Skin of body (tissue), 1 donor: ENCODE measurements at regions not wholly inside any gene's neighbourhood (a gene's known extent, or its start where the extent isn't known, plus 50 kb on each side); places are given as distances from the start of the nearest gene placed in this dataset.

Source experiments
- DNase-seq: peaks from one replicate; lab custom pipeline; 2025; lab: John Stamatoyannopoulos, UW

DNA sequence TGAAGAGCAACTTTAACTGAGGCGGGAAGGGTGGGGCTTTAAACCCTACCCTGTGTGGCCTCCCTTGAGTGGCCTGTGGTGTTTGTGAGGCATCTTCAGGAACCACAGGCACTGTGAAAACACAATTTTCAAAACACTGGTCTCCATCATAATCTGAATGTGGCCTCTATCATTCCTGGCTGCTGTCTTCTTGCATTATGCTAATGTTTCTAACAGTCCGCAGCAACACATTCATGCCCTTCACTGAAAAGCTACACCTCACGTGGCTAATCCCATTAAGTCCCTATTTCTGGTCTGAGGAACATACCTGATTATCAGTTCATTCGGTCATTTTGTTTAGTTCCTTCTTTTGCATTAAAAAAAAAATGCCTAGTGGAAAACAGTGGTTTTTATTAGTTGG, 94.6 kb downstream of the F11 start:
- DNase-seq = no peak

- DNase-seq = no peak
Measured at GRCh38 chr4:186351668-186352194, 85.7 kb downstream of the F11 start.

GRCh38 chr4:186348433-186348832, 82.4 kb downstream of the F11 start:
- no peak for DNase-seq

DNA sequence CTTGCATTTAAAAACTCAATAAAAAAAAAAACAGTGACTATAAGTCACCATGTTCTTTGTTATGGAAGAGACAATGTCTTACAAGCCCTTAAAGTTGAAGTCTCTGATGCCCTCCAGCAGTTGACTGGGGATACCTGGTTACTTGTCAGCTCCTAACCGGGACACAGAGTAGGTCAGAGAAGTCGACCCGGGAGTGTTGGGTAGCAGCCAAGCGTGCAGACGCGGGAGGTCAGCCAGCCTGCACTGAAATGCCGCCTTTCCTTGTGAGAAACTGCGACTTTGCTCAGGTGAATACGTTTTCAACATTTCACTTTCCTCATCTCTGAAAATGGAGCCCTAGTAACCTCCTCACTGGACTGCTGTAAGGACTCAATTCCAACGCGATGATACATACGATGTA, 81.8 kb downstream of the F11 start:
- no peak for DNase-seq

DNA sequence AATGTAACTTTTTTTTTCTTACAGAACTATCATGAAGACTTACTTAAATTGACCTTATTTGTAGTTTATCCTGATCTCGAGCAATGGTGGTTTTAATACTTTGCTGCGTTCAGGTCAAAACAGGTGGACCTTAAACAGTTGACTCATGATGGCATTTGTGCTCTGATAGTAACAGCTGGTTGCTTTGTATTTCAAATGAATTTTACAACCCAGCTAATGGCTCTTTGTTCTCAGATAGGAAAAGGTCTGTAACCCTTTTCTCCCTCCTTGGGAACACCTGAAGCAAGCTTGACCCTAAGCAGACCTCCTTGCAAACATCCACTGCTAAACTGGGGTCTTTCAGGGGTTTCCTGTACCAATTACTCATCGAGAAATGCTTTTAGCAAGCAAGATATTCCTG, 79.2 kb downstream of the F11 start:
- no peak for DNase-seq

- DNase-seq = no peak
Measured at GRCh38 chr4:186342582-186342981, 76.6 kb downstream of the F11 start.

GRCh38 chr4:186341655-186342054, 75.7 kb downstream of the F11 start:
- no peak for DNase-seq
